Left colon (tissue), 2 donors: ENCODE measurements at regions not wholly inside any gene's neighbourhood (a gene's known extent, or its start where the extent isn't known, plus 50 kb on each side); places are given as distances from the start of the nearest gene placed in this dataset.
"Not testable (repeated sequence)": the region's sequence is repeated elsewhere in the genome, so short reads cannot be mapped to it uniquely, and the experiment has no call there.

Experiments
- ATAC-seq: fragments of 200-7000 bp; cut with Tn5 transposase; one replicate; pipeline ENCODE4 v1.9.1; 2020; ENCODE audit warnings: mild to moderate bottlenecking, moderate library complexity
- DNase-seq, 2 donors: peaks; one replicate each; pipeline ENCODE4 v3.0.0-alpha.2; 2020
- intact Hi-C, 2 donors: fragments of 100-400 bp; cut with DNase I in 1 of 2; cut with micrococcal nuclease in 1 of 2; formaldehyde crosslinking; loops; one replicate each; pipeline versions ENCODE4 v1.11.2 to v1.14.0; 2022; cut with DNase I, micrococcal nuclease
- donor health status: DM: no; HTN: no; CAD: no.
- donor health status: DM: yes; HTN: yes; CAD: no.

DNA sequence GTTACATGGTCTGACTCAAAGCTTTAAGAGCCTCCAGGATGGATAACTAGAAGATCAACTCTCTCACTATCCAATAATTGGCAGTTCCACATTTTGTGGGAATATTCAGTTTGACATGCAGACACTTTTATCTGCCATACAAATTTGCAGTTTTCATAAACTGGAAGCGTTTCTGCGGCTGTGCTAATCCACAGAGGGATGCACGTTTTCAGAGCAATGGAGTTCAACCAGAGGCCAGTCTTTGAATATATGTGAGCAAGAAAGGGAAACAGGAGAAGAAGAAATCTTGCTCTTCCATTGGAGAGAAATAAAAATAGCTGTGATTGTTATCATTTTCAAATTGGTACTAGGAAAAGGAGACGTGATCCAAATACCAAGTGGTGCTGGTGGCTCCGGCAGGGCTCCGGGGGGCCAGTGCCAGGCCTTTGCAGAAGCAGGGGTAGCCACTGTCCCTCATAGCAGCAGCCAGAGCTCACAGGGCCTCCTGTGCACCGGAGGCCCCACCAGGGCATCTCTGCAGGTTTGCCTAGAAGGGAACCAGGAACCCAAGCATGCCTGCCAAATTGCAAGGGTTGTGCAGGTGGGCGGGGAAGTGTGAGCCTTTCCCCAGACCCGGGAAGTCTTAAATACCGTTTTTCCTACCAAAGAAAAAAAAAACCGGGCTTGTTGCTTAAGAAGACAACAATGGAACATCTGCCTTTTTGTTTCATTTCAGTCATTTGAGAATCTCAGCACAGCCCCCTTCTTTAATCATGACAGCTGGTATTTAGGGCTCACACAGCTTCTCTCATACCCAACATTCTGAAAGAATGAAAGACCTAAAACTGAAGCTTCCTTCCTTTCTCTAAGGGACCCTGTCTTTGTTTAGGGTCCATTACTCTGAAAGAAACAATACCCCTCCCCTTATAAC is 791.1 kb upstream of the SOX11 start:
- ATAC-seq: no peak
- no peak for DNase-seq
- intact Hi-C loops: no loop called here

DNA sequence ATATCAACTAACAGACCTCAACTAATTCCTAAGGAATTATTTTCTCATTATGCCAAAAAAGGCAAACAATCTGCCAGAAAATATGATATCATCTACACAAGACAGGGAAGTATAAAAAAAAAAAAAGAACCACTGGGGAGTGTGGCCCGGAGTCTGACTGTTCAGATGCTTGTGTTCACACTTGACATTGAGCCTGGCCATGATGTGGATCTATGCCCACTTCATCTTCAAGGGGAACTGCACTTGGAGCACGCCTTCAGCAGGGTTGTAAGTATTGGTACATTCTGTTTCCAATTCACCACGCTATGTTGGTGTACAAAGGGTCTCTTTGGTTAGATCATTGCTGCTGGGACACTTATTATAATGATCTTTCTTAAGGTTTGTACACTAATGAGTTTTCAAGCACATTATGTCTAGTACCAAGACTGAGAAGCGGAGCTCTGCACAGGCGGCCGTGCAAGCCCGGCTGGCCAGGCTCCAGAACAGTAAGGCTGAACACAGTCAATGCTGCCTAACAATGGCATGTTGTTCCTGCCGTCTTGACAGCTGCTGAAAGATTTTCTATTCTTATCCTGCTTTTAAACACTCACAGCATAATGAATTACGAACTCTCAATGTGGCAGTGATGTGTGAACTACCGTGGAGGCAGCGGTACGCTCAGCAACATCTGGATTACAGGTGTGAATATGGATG is 788.4 kb upstream of the SOX11 start:
- ATAC-seq (no peak), DNase-seq (no peak)
- intact Hi-C loops: no loop called here

DNA sequence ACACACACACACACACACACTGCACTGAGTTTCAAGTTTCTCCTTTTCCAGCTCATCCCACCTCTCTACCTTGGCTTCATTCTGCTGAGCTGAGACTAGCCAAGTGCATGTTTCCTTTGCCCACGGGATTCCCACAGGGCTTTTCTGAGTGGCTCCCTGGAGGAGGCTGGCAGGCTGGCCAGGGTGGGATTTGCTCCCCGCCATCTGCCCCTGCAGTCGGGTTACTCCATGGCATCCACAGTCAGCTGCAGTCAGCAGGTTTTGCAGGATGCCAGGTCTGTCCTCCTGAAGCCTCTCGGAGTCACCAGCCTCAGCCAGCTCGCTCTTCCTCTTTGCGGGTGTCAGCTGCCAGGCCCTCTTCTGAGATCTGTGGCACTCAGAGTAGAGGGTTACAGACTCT is 783.7 kb upstream of the SOX11 start:
- DNase-seq (no peak), ATAC-seq (no peak)
- intact Hi-C loops: no loop called here

DNA sequence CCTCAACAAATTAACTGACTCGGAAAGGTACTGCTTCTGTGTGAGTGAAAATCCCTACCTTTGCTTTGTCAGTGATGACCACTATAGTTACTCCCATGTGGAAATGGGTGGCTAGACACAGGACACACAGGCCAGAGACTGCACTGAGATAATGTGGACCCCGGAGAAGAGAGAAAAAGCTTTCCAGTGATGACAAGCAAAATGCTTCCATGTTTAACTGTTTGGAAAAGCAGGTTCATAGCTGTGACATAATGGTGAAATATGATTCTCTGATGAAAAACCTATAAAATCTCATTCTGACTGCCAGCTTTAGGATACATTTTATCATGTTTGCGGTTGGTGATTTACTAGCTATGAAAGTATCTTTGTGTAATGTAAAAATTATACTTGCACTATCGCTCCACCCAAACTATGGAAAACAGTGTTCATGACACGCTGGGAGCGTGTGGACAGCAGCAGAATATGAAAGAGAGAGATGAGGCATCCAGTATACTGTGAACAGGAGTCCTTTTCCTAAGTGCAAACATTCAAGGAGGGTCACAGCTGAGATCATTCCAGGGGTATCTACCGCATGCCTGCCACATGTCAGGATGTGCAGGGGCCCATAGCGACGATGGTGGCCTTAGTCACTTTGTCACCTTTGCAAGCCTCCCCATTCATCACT is 782.7 kb upstream of the SOX11 start:
- ATAC-seq (no peak), DNase-seq (no peak)
- intact Hi-C loops: no loop called here

DNA sequence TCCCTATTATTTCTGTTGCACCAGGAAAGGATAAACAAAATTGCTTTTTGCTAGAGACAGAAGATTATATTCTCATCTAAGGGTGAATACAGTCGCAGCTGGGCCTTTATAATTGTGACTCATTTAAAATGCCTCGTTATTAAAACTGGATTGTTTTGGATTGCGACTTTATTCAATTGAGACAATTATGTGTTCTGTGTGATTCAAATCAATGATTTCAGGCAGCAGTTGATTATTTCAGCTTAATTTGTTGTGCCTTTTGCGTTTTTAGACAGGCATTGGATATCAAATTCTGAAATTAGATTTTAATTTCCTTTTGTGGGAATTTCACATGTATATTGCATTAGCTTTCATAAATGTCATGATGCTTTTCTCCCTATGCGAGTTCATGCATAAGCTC is 778.1 kb upstream of the SOX11 start:
- ATAC-seq: no peak
- intact Hi-C loops: no loop called here
- DNase-seq: no peak

DNA sequence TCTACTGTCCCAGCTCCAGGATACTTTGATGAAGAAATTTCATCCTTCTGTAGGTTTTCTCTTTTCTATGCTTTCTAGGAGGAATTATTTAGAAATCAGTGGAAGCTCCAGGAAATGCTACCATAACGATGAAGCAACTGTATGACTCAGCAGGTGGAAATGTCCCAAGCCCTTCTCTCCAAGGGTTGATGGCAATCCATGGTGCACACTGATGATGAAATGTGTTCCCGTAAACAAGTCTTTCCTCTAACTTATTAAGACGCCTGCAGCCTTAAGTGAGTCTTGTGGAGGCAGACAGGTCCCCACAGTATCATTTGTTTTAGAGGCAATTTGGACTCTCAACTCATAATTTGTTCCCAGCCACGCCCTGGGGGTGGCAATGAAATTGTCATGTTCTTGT is 777.6 kb upstream of the SOX11 start:
- intact Hi-C loops: no loop called here
- ATAC-seq (no peak), DNase-seq (no peak)

DNA sequence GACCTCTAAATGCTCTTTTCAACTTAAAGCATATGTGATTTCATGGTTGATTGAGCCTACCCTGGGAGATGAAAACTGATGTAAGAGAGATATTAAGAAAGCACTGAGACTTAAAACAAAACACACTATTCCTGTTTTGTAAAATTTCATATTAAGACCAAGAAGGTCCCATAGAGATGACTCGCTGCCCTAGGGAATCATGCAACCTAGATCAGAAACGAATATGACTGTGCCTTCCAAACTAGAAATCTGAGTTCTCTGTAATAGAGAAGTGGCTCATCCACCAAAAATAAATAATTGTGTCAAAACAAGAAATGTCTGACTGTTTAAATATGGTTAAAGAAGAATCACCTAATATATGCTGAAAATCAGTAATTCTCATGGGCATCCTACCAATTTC is 776.8 kb upstream of the SOX11 start:
- ATAC-seq: no peak

DNA sequence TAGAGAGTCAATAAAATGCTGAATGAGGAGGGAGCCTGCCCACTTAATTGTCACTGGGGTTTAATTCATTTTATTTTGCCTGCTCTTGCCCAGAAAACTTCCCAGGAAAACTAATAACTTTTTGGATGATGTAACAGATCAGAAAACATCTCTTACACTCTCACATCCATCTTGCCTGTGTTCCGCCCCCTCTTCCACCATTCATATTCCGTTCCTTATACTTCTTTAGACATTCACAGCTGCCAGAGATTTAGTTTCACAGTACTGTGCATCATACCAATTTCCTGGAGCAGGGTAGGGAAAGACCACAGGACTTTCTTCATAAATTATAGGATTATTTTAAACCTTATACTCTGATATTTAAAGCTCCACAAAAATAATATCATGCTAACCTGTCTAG is 776.1 kb upstream of the SOX11 start:
- intact Hi-C loops: no loop called here
- no peak for DNase-seq
- ATAC-seq: no peak

More for the DNA sequence above, 776.8 kb upstream of the SOX11 start:
- intact Hi-C loops: no loop called here
- no peak for DNase-seq

DNA sequence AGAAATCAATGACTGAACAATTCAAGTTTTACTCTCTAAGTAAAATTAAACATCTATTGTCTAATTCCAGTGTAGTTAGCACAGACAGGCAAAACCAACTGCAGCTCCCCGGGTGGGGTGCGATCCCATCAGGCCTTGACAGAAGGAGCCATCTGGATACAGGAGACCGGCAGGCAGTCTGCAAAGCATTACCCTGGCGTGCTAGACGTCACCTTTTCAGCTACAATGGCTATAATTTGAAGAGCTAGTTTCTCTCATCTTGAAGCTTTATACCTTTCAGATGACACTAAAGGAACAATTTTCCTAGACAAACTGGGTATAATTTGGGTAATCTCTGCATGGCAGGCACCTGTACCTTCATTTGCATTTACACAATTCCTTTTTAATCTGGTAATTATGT is 761.5 kb upstream of the SOX11 start:
- intact Hi-C loops: no loop called here
- DNase-seq (no peak), ATAC-seq (no peak)

DNA sequence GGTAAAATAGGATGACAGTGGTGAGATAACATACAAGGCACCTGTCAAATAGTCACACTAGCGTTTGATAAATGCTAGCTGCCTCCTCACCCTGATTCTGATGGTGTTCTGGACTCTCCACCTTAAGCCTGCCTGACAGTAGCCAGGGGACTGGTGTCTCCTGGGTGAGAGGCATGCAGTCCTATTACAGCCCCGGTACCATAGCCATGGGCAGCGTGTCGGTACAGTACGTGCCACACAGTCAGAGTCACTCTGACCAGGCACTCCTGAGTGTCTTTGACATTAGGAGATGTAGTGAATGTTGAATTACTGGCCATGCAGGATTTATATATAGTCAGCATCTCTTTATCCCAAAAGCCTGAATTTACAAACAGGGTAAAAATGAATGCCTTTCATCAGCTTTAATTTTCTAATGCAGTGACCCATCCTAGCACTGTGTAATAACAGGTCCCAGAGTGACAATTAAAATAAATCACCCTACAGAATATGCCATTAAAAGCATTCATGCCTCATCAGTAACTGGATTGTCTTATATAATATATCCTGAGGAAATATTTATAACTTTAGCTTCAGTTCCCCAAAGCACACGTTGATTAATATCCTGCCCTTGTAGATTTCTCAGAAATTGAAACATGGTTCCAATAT is 760.3 kb upstream of the SOX11 start:
- ATAC-seq: no peak
- no peak for DNase-seq
- intact Hi-C loops: no loop called here

DNA sequence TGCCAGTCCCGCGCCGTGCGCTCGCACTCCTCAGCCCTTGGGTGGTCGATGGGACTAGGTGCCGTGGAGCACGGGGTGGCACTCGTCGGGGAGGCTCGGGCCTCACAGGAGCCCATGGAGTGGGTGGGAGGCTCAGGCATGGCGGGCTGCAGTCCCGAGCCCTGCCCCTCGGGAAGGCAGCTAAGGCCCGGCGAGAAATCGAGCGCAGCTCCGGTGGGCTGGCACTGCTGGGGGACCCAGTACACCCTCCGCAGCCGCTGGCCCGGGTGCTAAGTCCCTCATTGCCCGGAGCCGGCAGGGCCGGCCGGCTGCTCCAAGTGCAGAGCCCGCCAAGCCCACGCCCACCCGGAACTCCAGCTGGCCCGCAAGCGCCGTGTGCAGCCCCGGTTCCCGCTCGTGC is 756.9 kb upstream of the SOX11 start:
- intact Hi-C loops, ATAC-seq, DNase-seq: not testable (repeated sequence)

DNA sequence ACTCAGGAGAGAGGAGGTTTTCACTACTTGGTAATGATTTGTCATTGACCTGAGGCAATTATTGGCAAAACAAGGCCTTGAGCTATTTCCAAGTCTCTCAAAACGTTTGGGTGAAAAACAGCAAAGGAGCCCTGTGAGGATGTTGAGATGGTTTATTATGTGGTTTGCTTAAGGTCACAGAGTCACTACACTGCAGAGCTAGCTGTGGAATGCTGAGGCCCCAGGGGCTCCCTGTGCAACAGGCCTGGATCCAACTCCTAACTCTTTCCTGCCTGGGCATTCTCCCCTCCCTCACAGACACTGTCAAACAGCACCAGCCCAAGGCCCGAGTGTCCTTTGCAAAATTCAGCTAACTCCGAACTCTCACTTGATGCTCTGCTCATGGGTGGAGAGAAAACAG is 754.6 kb upstream of the SOX11 start:
- DNase-seq (no peak), ATAC-seq (no peak)
- intact Hi-C loops: no loop called here

DNA sequence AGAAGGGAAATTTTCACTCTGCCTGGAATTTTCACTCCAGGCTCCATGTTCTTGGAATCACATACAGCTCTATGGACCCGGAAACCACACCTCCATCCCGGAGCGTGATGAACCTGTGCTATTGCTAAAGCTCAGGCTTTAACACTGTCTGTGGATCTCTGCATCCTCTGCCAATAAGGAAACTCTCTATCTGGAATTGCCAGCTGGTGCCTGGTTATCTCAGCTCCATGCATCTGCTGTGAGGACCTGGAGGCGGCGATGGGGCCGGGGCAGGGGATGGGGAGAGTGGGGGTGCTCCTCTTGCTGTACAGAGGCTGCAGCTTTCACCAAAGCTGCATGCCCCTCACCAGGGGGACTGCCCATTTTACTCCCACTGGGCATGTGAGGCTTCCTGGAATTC is 754.0 kb upstream of the SOX11 start:
- DNase-seq (no peak), ATAC-seq (no peak)
- intact Hi-C loops: no loop called here

DNA sequence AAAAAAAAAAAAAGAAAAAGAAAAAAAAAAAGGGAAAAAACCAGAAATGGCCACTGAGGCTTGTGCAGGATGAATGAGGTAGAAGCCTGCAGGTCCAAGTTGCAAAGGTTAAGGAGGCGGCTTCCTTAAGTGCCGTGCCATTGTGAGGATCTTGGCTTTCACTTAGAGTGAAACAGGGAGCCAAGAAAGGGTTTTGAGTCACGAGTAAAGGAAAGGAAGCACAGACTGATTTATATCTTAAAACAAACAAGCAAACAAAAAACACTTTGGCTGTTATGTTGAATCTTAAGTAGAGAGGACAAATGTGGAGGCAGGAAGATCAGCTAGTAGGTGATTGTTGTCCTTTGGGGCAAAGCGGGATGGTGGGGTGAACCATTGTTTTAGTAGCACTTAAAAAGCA is 749.7 kb upstream of the SOX11 start:
- ATAC-seq (no peak), DNase-seq (no peak)
- intact Hi-C loops: no loop called here

DNA sequence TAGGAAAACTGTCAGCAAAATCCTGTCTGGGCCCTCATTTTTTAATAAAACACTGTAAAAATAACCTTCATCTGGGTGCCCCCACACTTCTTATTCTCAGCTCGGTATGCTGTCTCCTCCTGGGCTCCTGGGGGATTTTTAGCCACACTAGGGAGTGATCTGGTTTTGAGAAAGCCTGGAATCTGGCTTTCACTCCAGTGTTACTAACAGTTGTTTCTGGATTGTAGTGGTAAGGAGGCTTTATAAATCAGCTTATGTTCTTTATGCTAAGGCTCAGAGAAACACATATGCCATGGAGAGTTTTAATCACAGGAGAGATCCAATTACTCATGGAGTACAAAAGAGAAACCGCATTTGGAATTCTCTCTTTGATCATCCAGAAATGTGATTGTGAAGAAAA is 744.3 kb upstream of the SOX11 start:
- intact Hi-C loops: no loop called here
- DNase-seq (no peak), ATAC-seq (no peak)

DNA sequence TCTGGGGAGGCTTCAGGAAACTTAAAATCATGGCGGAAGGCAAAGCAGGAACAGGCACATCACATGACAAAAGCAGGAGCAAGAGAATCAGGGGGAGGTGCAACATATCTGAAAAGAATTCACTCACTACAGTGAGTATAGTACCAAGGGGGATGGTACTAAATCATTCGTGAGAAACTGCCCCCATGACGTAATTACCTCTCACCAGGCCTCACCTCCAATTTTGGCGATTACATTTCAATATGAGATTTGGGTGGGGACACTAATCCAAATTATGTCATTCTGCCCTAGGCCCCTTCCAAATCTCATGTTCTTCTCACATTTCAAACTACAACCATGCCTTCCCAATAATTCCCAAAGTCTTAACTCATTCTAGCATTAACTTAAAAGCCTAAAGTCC is 740.8 kb upstream of the SOX11 start:
- intact Hi-C loops: no loop called here
- ATAC-seq: no peak
- DNase-seq: no peak

DNA sequence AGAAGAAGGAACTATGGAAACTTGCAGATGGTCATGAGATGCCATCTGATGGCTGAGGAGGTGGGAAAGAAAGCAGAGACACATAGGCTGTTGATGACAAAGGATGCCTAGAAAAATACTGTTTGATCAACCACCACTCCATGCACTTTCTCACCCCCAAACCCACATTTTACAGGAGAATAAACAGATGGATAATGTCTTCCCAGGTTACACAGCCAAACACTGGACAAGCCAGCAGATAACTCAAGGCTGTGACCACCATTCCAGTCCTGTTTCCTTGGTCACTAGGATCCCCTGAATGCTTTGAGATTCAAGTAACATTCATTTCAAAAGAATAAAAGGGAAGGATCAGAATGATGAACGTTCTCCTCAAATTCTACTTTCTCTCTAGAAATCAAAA is 733.0 kb upstream of the SOX11 start:
- DNase-seq: no peak
- intact Hi-C loops: no loop called here
- no peak for ATAC-seq

DNA sequence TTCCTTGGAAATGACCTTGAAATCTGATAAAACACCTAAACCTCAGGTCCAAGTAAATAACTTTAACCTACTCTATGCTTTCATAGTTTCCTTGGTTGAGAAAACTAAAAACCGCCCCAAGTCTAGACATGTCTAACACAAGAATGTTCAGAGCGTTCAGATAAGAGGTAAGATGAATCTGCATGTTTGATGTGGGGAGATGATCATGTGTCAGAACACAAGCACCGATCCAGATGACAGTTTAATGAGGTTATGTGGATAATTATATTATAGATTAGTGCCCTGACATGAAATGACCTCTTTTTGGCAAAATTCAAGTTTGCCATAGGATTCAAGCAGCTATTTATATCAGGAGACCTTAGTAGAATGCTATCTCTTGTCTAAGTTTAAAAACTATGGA is 729.8 kb upstream of the SOX11 start:
- intact Hi-C loops: no loop called here
- no peak for DNase-seq
- ATAC-seq: no peak

DNA sequence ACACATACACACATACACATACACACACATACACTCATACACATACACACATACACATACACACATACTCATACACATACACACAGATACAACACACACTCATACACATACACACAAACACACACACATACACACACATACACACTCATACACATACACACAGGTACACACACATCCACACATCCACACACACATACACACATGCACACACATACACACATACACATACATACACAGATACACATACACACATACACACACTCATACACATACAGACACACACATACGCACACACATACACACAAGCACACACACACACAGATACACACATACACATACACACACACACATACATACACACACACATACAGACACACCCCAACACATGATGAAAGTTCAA is 729.1 kb upstream of the SOX11 start:
- no peak for DNase-seq
- intact Hi-C loops: no loop called here
- ATAC-seq: no peak
